ENCODE measurements at regions not wholly inside any gene's neighbourhood (a gene's known extent, or its start where the extent isn't known, plus 50 kb on each side); places are given as distances from the start of the nearest gene placed in this dataset.
A peak's percentile ranks its signal among the peaks of the same experiment; 100 is the strongest.

DNA sequence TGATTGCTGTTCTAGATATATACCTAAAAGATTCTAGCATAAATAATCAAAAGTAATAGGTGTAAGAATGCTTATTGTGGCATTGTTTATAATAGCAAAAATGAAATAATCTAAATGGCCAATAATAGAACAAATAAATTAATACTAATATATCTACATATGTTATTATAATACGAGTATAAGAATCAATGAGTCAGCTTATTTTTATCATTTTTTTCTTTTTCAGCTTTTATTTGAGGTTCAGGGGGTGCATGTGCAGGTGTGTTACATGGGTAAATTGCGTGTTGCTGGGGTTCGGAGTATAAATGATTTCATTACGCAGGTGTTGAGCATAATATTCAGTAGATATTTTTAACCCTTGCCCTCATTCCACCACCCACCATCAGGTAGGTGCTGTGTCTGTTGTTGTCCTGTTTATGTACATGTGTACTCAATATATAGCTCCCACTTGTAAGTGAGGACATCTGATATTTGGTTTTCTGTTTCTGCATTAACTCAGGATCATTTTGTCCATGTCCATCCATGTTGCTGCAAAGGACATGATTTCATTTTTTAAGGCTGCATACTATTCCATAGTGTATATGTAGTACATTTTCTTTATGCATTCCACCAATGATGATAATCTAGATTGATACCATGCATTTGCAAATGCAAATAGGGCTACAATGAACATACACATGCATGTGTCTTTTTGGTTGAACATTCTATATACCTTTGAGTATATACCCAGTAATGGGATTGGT is 122.2 kb upstream of the GMNC start:
- Histone ChIP-seq H2AFZ (replicated peaks; ENCODE audit: low read length, poor library complexity) (no peak overlapping the region), H3K14ac (replicated peaks; ENCODE audit: low read depth, low read length) (no peak overlapping the region), H3K4me2 (ENCODE audit: low read depth, low read length) (no peak overlapping the region), H3K4ac (ENCODE audit: low read depth, low read length) (no peak overlapping the region), H3K36me3 (ENCODE audit: control insufficient read depth, insufficient read depth, low read length) (no peaks in the 10 kb centered on the region), H3K4me1 (ENCODE audit: control insufficient read depth, insufficient read depth, low read length) (no peaks in the 10 kb centered on the region), H3K27me3 (ENCODE audit: control insufficient read depth, insufficient read depth, low read length) (no peaks in the 10 kb centered on the region), H3K18ac (ENCODE audit: low read depth, low read length) (no peak overlapping the region), H4K8ac (ENCODE audit: low read depth in 2 of 2, low read length in 2 of 2) (no peak overlapping the region), H3K56ac (ENCODE audit: extremely low read depth, insufficient read depth, low read length) (no peak overlapping the region), H3K23ac (ENCODE audit: low read depth, low read length) (no peak overlapping the region), H4K20me1 (ENCODE audit: insufficient read depth, low read length) (no peaks in the 10 kb centered on the region), H3K9me3 (ENCODE audit: control insufficient read depth, insufficient read depth, low read length) (peaks cover 3% of the 10 kb centered on the region; the same call in 1 of the 2 replicates), H2BK15ac (ENCODE audit: low read depth, low read length) (no peak overlapping the region), H2AK9ac (replicated peaks; ENCODE audit: low read depth, low read length, poor library complexity) (no peak overlapping the region), H3K79me1 (ENCODE audit: low read depth in 1 of 2, low read length in 2 of 2) (no peaks in the 10 kb centered on the region), H2AK5ac (ENCODE audit: low read depth, low read length) (no peak overlapping the region), H2BK20ac (ENCODE audit: low read depth, low read length) (no peak overlapping the region), H2BK5ac (ENCODE audit: low read depth, low read length, poor library complexity, severe bottlenecking) (no peak overlapping the region), H3K4me3 (ENCODE audit: insufficient read depth, low read depth, low read length) (no peak overlapping the region), H3K9ac (ENCODE audit: low read depth, low read length) (no peak overlapping the region), H3K9me1 (ENCODE audit: insufficient read depth, low read length) (no peaks in the 10 kb centered on the region), H4K5ac (ENCODE audit: low read depth, low read length) (no peak overlapping the region), H3K27ac (ENCODE audit: insufficient read depth, low read length) (no peak overlapping the region), H2BK120ac (ENCODE audit: low read depth, low read length) (no peak overlapping the region), H4K91ac (ENCODE audit: insufficient read depth, low read depth, low read length) (no peak overlapping the region)
- in situ Hi-C loops (cut with MboI; ENCODE audit: low sequenced_read_pairs) (no loop called here), intact Hi-C loops (cut with micrococcal nuclease) (no loop called here), dilution Hi-C loops (cut with HindIII; ENCODE audit: low sequenced_read_pairs, unreplicated experiment) (no loop called here)
- ATAC-seq (ENCODE audit: low read depth) (no peak), DNase-seq (no peak)
- TF ChIP-seq MAFK (IDR thresholded peaks at IDR 0.05; ENCODE audit: low read depth, low read length) (peak; percentile 60), BHLHE40 (IDR thresholded peaks at IDR 0.05; ENCODE audit: low read depth, low read length) (no peak), RFX5 (IDR thresholded peaks at IDR 0.05; ENCODE audit: low read depth, low read length) (no peak), CHD1 (IDR thresholded peaks at IDR 0.05; ENCODE audit: low read depth, low read length) (no peak), CEBPB (IDR thresholded peaks at IDR 0.05; ENCODE audit: low read depth, low read length) (no peak), MAZ (IDR thresholded peaks at IDR 0.05; ENCODE audit: borderline replicate concordance, low read depth, low read length) (no peak)
- no TSS peak for BruUV-seq (replicated peaks)
- POLR2A ChIA-PET (ENCODE audit: unreplicated experiment): no interaction called here
- CTCF ChIA-PET: no interaction called here
- no CpG with 5 or more reads among the region's 4 CpGs for WGBS, 2 experiments (ENCODE audit: extremely low coverage in 2 of 2, insufficient read length in 1 of 2)

All from IMR-90 (cell line).